ENCODE measurements at regions not wholly inside any gene's neighbourhood (a gene's known extent, or its start where the extent isn't known, plus 50 kb on each side); places are given as distances from the start of the nearest gene placed in this dataset.

- TF ChIP-seq, protein P1, sequence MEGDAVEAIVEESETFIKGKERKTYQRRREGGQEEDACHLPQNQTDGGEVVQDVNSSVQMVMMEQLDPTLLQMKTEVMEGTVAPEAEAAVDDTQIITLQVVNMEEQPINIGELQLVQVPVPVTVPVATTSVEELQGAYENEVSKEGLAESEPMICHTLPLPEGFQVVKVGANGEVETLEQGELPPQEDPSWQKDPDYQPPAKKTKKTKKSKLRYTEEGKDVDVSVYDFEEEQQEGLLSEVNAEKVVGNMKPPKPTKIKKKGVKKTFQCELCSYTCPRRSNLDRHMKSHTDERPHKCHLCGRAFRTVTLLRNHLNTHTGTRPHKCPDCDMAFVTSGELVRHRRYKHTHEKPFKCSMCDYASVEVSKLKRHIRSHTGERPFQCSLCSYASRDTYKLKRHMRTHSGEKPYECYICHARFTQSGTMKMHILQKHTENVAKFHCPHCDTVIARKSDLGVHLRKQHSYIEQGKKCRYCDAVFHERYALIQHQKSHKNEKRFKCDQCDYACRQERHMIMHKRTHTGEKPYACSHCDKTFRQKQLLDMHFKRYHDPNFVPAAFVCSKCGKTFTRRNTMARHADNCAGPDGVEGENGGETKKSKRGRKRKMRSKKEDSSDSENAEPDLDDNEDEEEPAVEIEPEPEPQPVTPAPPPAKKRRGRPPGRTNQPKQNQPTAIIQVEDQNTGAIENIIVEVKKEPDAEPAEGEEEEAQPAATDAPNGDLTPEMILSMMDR (IDR thresholded peaks at IDR 0.05; ENCODE audit: low read depth, low read length) = no peak
- no peak for TF ChIP-seq EZH2phosphoT487 (IDR thresholded peaks at IDR 0.05; ENCODE audit: low read depth)
Measured at GRCh38 chr17:54157542-54157941, 334.8 kb downstream of the KIF2B start.

Measured in OCI-LY3 (cell line).